HEK293T (cell line): ENCODE measurements at regions not wholly inside any gene's neighbourhood (a gene's known extent, or its start where the extent isn't known, plus 50 kb on each side); places are given as distances from the start of the nearest gene placed in this dataset.

ENCODE experiments used
- PKNOX1 ChIP-seq: fragments of 450-650 bp; IDR thresholded peaks from 2 replicates; pipeline ENCODE4 v1.6.1; 2016
- SP1 ChIP-seq: fragments of 450-650 bp; IDR thresholded peaks from 2 replicates; pipeline ENCODE4 v1.6.1; 2017

- TF ChIP-seq SP1 = no peak
- no peak for TF ChIP-seq PKNOX1
These were observed 51.9 kb upstream of the SPATA13 start for GRCh38 chr13:24108615-24108965.
